ENCODE measurements at regions not wholly inside any gene's neighbourhood (a gene's known extent, or its start where the extent isn't known, plus 50 kb on each side); places are given as distances from the start of the nearest gene placed in this dataset.

DNA sequence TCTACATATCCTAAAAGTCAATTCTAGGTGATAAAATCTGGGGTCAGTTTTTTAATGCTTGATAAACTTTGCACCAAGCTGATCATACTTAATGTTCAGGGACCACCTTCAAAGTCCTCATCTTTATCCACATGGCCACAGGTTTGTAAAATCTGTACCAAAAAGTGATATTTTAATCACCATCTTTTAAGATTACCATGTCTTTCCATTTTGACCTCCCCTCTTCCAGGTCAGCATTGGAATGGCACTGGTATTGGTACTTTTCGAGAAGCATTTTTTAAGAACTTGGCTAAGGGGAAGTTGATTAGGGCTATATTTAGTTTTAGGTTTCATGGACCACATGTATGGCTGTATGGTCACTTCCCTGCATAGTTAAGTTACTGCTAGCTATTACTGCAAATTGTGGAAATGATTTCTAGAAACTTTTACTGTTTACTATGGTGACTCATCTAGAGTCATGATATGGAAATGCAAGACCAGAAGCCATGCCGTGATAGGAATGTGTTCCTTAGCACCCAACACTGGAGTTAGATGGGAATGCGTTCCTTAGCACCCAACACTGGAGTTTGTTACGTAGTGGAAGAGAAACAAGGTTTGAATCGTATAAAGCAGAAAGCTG is 50.8 kb upstream of the ABLIM1 start (continued):
- TF ChIP-seq NFE2L2 (IDR thresholded peaks at IDR 0.05; ENCODE audit: low read depth, low read length), result no peak
- 0 out of 2 replicates have a peak, but pooled peaks have one; percentile 2 for TF ChIP-seq MAFK (IDR thresholded peaks at IDR 0.05; ENCODE audit: low read depth, low read length)

DNA sequence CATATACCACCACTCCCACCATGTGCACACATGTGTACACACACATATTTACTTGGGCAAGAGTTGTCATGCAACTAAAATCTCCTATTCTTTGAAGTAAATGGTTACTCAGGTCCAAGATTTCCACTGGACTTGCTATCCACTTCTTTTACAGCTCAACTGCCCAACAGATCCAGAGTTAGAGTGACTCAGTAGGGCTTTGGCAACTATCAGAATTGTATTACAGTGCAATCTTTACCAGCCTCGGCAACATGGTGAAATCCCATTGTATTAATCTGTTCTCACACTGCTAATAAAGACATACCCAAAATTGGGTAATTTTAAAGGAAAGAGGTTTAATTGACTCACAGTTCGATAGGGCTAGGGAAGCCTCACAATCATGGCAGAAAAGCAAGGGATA is 51.9 kb upstream of the ABLIM1 start:
- Histone ChIP-seq H3K4me3 (ENCODE audit: insufficient read depth, low read depth, low read length) (no peak overlapping the region), H3K4me1 (ENCODE audit: control insufficient read depth, insufficient read depth, low read length) (peaks cover 10% of the 10 kb centered on the region), H3K18ac (ENCODE audit: low read depth, low read length) (no peak overlapping the region; the same call in 1 of the 2 replicates), H2BK5ac (ENCODE audit: low read depth, low read length, poor library complexity, severe bottlenecking) (no peak overlapping the region), H3K4ac (ENCODE audit: low read depth, low read length) (no peak overlapping the region), H3K36me3 (ENCODE audit: control insufficient read depth, insufficient read depth, low read length) (no peaks in the 10 kb centered on the region), H4K91ac (ENCODE audit: insufficient read depth, low read depth, low read length) (no peak overlapping the region), H2AFZ (replicated peaks; ENCODE audit: low read length, poor library complexity) (no peak overlapping the region), H4K8ac (ENCODE audit: low read depth in 2 of 2, low read length in 2 of 2) (no peak overlapping the region; a peak in 1 of 4 replicates), H2AK5ac (ENCODE audit: low read depth, low read length) (0 out of 2 replicates have a peak overlapping the region, but pooled peaks have one; percentile 12), H3K14ac (replicated peaks; ENCODE audit: low read depth, low read length) (0 out of 2 replicates have a peak overlapping the region, but pooled peaks have one; percentile 5), H3K27me3 (ENCODE audit: control insufficient read depth, insufficient read depth, low read length) (no peaks in the 10 kb centered on the region), H2BK20ac (ENCODE audit: low read depth, low read length) (peak overlapping the region; percentile 13), H3K23ac (ENCODE audit: low read depth, low read length) (no peak overlapping the region), H3K4me2 (ENCODE audit: low read depth, low read length) (no peak overlapping the region), H3K56ac (ENCODE audit: extremely low read depth, insufficient read depth, low read length) (no peak overlapping the region), H2AK9ac (replicated peaks; ENCODE audit: low read depth, low read length, poor library complexity) (no peak overlapping the region), H3K79me1 (ENCODE audit: low read depth in 1 of 2, low read length in 2 of 2) (peaks cover 0 to 4% of the 10 kb centered on the region in 2 experiments; a peak in 1 of 4 replicates), H2BK15ac (ENCODE audit: low read depth, low read length) (peak overlapping the region; percentile 7; the same call in 1 of the 3 replicates), H3K9me1 (ENCODE audit: insufficient read depth, low read length) (peaks cover 8% of the 10 kb centered on the region; the same call in 1 of the 2 replicates), H4K5ac (ENCODE audit: low read depth, low read length) (no peak overlapping the region), H2BK120ac (ENCODE audit: low read depth, low read length) (no peak overlapping the region), H3K9ac (ENCODE audit: low read depth, low read length) (no peak overlapping the region), H4K20me1 (ENCODE audit: insufficient read depth, low read length) (no peaks in the 10 kb centered on the region), H3K9me3 (ENCODE audit: control insufficient read depth, insufficient read depth, low read length) (no peaks in the 10 kb centered on the region), H3K27ac (ENCODE audit: insufficient read depth, low read length) (no peak overlapping the region)
- WGBS, 2 experiments (ENCODE audit: extremely low coverage in 2 of 2, insufficient read length in 1 of 2), result no CpG with 5 or more reads among the region's 2 CpGs
- DNase-seq (peak; percentile 60), ATAC-seq (ENCODE audit: low read depth) (no peak)
- TF ChIP-seq POLR2A (IDR thresholded peaks at IDR 0.05; ENCODE audit: low read depth, low read length) (no peak), RFX5 (IDR thresholded peaks at IDR 0.05; ENCODE audit: low read depth, low read length) (no peak), BHLHE40 (IDR thresholded peaks at IDR 0.05; ENCODE audit: low read depth, low read length) (no peak), USF2 (IDR thresholded peaks at IDR 0.05; ENCODE audit: low read depth, low read length) (no peak), ELK1 (IDR thresholded peaks at IDR 0.05; ENCODE audit: borderline replicate concordance, low read depth, low read length) (no peak), CEBPB (IDR thresholded peaks at IDR 0.05; ENCODE audit: low read depth, low read length) (0 out of 2 replicates have a peak, but pooled peaks have one; percentile 47), RCOR1 (IDR thresholded peaks at IDR 0.05; ENCODE audit: insufficient replicate concordance, low read length) (no peak)
- no TSS peak for BruUV-seq (replicated peaks)
- dilution Hi-C loops (cut with HindIII; ENCODE audit: low sequenced_read_pairs, unreplicated experiment), result no loop called here
- in situ Hi-C loops (cut with MboI; ENCODE audit: low sequenced_read_pairs), result loop anchor here (5.0 to 10.0 kb wide), 2 partner anchors 72 to 235 kb away; no protein-coding TSS in a partner anchor
- ChIA-PET CTCF (interaction anchor here (1.6 kb wide), 1 partner anchor 112 kb away, joined by 3 read pairs; the partner anchor contains the start of gene FHIP2A), POLR2A (ENCODE audit: unreplicated experiment) (no interaction called here)
- intact Hi-C loops (cut with micrococcal nuclease), result loop anchor here (2.0 to 5.0 kb wide), 2 partner anchors 57 to 71 kb away; no protein-coding TSS in a partner anchor
